ENCODE measurements at regions not wholly inside any gene's neighbourhood (a gene's known extent, or its start where the extent isn't known, plus 50 kb on each side); places are given as distances from the start of the nearest gene placed in this dataset.

GRCh38 chr9:13690595-13690994 is 411.1 kb upstream of the MPDZ start:
- no peaks in the 10 kb centered on the region for H3K36me3 ChIP-seq (ENCODE audit: control insufficient read depth in 2 of 2, extremely low read depth in 1 of 2, insufficient read depth in 2 of 2, low read length in 2 of 2)
- no peak overlapping the region for H2AFZ ChIP-seq (ENCODE audit: control insufficient read depth, low read length)
- H3K4me2 ChIP-seq (ENCODE audit: control insufficient read depth, extremely low read depth, insufficient read depth, low read depth, low read length) = no peak overlapping the region
- no peaks in the 10 kb centered on the region for H3K9me1 ChIP-seq (ENCODE audit: control insufficient read depth, extremely low read depth, insufficient read depth, low read length)
- dilution Hi-C loops (cut with MboI; ENCODE audit: extremely low pct_ligation_motif_present, low sequenced_read_pairs) = no loop called here
- no peaks in the 10 kb centered on the region for H3K9me3 ChIP-seq (ENCODE audit: control insufficient read depth, low read depth, low read length)
- FAIRE-seq (peak; percentile 83), DNase-seq (ENCODE audit: low read depth, low spot score) (no peak)
- no peak overlapping the region for H3K27ac ChIP-seq (ENCODE audit: control insufficient read depth, insufficient read depth, low read length)
- TF ChIP-seq CTCF (optimal IDR thresholded peaks at IDR 0.05 in 1 of 3, IDR thresholded peaks at IDR 0.05 in 1 of 3, conservative IDR thresholded peaks at IDR 0.05 in 1 of 3; ENCODE audit: extremely low read depth in 1 of 3, insufficient read depth in 2 of 3, low read length in 3 of 3) (no peak), EZH2 (IDR thresholded peaks at IDR 0.05; ENCODE audit: low read length) (no peak)
- H3K4me1 ChIP-seq (ENCODE audit: control insufficient read depth, extremely low read depth, insufficient read depth, low read length) = peaks cover 7% of the 10 kb centered on the region
- H3K27me3 ChIP-seq (ENCODE audit: control insufficient read depth, extremely low read depth, insufficient read depth, low read length) = no peaks in the 10 kb centered on the region
- no peak overlapping the region for H3K4me3 ChIP-seq (ENCODE audit: control insufficient read depth in 2 of 3, extremely low read depth in 1 of 3, insufficient read depth in 2 of 3, low read depth in 1 of 3, low read length in 3 of 3)
- no peaks in the 10 kb centered on the region for H3K79me2 ChIP-seq (ENCODE audit: control insufficient read depth, insufficient read depth, low read length)
- no peak overlapping the region for H3K9ac ChIP-seq (ENCODE audit: control insufficient read depth, extremely low read depth, insufficient read depth, low read length)
- no peaks in the 10 kb centered on the region for H4K20me1 ChIP-seq (ENCODE audit: control insufficient read depth, extremely low read depth, insufficient read depth, low read length)

- H3K9me1 ChIP-seq (ENCODE audit: control insufficient read depth, extremely low read depth, insufficient read depth, low read length) = no peaks in the 10 kb centered on the region
- no peaks in the 10 kb centered on the region for H3K79me2 ChIP-seq (ENCODE audit: control insufficient read depth, insufficient read depth, low read length)
- DNase-seq (ENCODE audit: low read depth, low spot score) (no peak), FAIRE-seq (peak; percentile 17)
- H3K27me3 ChIP-seq (ENCODE audit: control insufficient read depth, extremely low read depth, insufficient read depth, low read length) = no peaks in the 10 kb centered on the region
- no peak overlapping the region for H3K4me2 ChIP-seq (ENCODE audit: control insufficient read depth, extremely low read depth, insufficient read depth, low read depth, low read length)
- no peaks in the 10 kb centered on the region for H3K36me3 ChIP-seq (ENCODE audit: control insufficient read depth in 2 of 2, extremely low read depth in 1 of 2, insufficient read depth in 2 of 2, low read length in 2 of 2)
- no peak for TF ChIP-seq EZH2 (IDR thresholded peaks at IDR 0.05; ENCODE audit: low read length)
- TF ChIP-seq CTCF (optimal IDR thresholded peaks at IDR 0.05 in 1 of 3, IDR thresholded peaks at IDR 0.05 in 1 of 3, conservative IDR thresholded peaks at IDR 0.05 in 1 of 3; ENCODE audit: extremely low read depth in 1 of 3, insufficient read depth in 2 of 3, low read length in 3 of 3) = no peak
- no peaks in the 10 kb centered on the region for H3K9me3 ChIP-seq (ENCODE audit: control insufficient read depth, low read depth, low read length)
- H3K4me3 ChIP-seq (ENCODE audit: control insufficient read depth in 2 of 3, extremely low read depth in 1 of 3, insufficient read depth in 2 of 3, low read depth in 1 of 3, low read length in 3 of 3) = no peak overlapping the region
- no peak overlapping the region for H3K9ac ChIP-seq (ENCODE audit: control insufficient read depth, extremely low read depth, insufficient read depth, low read length)
- dilution Hi-C loops (cut with MboI; ENCODE audit: extremely low pct_ligation_motif_present, low sequenced_read_pairs) = no loop called here
- no peaks in the 10 kb centered on the region for H4K20me1 ChIP-seq (ENCODE audit: control insufficient read depth, extremely low read depth, insufficient read depth, low read length)
- H3K27ac ChIP-seq (ENCODE audit: control insufficient read depth, insufficient read depth, low read length) = no peak overlapping the region
- peaks cover 7% of the 10 kb centered on the region for H3K4me1 ChIP-seq (ENCODE audit: control insufficient read depth, extremely low read depth, insufficient read depth, low read length)
- no peak overlapping the region for H2AFZ ChIP-seq (ENCODE audit: control insufficient read depth, low read length)
Measured at GRCh38 chr9:13689925-13690324, 410.4 kb upstream of the MPDZ start.

All from keratinocyte (primary cell).